IPS-18a (cell line): ENCODE measurements at regions not wholly inside any gene's neighbourhood (a gene's known extent, or its start where the extent isn't known, plus 50 kb on each side); places are given as distances from the start of the nearest gene placed in this dataset.

ENCODE experiments used
- H3K27ac ChIP-seq: one replicate; pipeline ENCODE4 v1.5.1; 2013; ENCODE audit warnings: low read length
- H3K27me3 ChIP-seq: one replicate; pipeline ENCODE4 v1.6.1; 2013; ENCODE audit warnings: mild to moderate bottlenecking, low read length; ENCODE audit not compliant: control insufficient read depth, insufficient read depth
- H3K36me3 ChIP-seq: one replicate; pipeline ENCODE4 v1.6.1; 2013; ENCODE audit warnings: low read depth, low read length; ENCODE audit not compliant: control insufficient read depth
- H3K4me1 ChIP-seq: one replicate; pipeline ENCODE4 v1.6.1; 2013; ENCODE audit warnings: low read depth, low read length; ENCODE audit not compliant: control insufficient read depth
- H3K4me3 ChIP-seq: one replicate; pipeline ENCODE4 v1.5.1; 2013; ENCODE audit warnings: low read length
- H3K9ac ChIP-seq: one replicate; pipeline ENCODE4 v1.6.1; 2013; ENCODE audit warnings: mild to moderate bottlenecking, low read length, moderate library complexity
- H3K9me3 ChIP-seq: one replicate; pipeline ENCODE4 v1.6.1; 2013; ENCODE audit warnings: low read depth, low read length; ENCODE audit not compliant: control insufficient read depth

- no peak overlapping the region for H3K27ac ChIP-seq
- no peak overlapping the region for H3K4me3 ChIP-seq
- no peak overlapping the region for H3K9ac ChIP-seq
- H3K4me1 ChIP-seq, result no peaks in the 10 kb centered on the region
- no peaks in the 10 kb centered on the region for H3K27me3 ChIP-seq
- H3K9me3 ChIP-seq, result no peaks in the 10 kb centered on the region
- H3K36me3 ChIP-seq, result no peaks in the 10 kb centered on the region
These were observed 95.9 kb upstream of the SPACA1 start for GRCh38 chr6:87951751-87952150.

- H3K27ac ChIP-seq, result no peak overlapping the region
- H3K4me3 ChIP-seq, result no peak overlapping the region
- no peaks in the 10 kb centered on the region for H3K9me3 ChIP-seq
- no peaks in the 10 kb centered on the region for H3K4me1 ChIP-seq
- H3K36me3 ChIP-seq, result no peaks in the 10 kb centered on the region
- H3K9ac ChIP-seq, result no peak overlapping the region
- H3K27me3 ChIP-seq, result no peaks in the 10 kb centered on the region
These were observed 97.0 kb upstream of the SPACA1 start for GRCh38 chr6:87950614-87951013.

GRCh38 chr6:87949194-87949593 lies 98.4 kb upstream of the SPACA1 start:
- no peaks in the 10 kb centered on the region for H3K36me3 ChIP-seq
- H3K4me3 ChIP-seq, result no peak overlapping the region
- no peak overlapping the region for H3K27ac ChIP-seq
- H3K27me3 ChIP-seq, result no peaks in the 10 kb centered on the region
- H3K9ac ChIP-seq, result no peak overlapping the region
- no peaks in the 10 kb centered on the region for H3K4me1 ChIP-seq
- H3K9me3 ChIP-seq, result no peaks in the 10 kb centered on the region

- Histone ChIP-seq H3K9me3 (no peaks in the 10 kb centered on the region), H3K9ac (no peak overlapping the region), H3K4me3 (no peak overlapping the region), H3K27me3 (no peaks in the 10 kb centered on the region), H3K4me1 (no peaks in the 10 kb centered on the region), H3K36me3 (no peaks in the 10 kb centered on the region), H3K27ac (no peak overlapping the region)
These were observed 101.0 kb upstream of the SPACA1 start for GRCh38 chr6:87946669-87947068.

- Histone ChIP-seq H3K27me3 (no peaks in the 10 kb centered on the region), H3K36me3 (no peaks in the 10 kb centered on the region), H3K9me3 (no peaks in the 10 kb centered on the region), H3K9ac (no peak overlapping the region), H3K27ac (no peak overlapping the region), H3K4me3 (no peak overlapping the region), H3K4me1 (no peaks in the 10 kb centered on the region)
These were observed 101.7 kb upstream of the SPACA1 start for GRCh38 chr6:87945966-87946365.

GRCh38 chr6:87945181-87945580 lies 102.5 kb upstream of the SPACA1 start:
- Histone ChIP-seq H3K9me3 (no peaks in the 10 kb centered on the region), H3K27me3 (no peaks in the 10 kb centered on the region), H3K4me1 (no peaks in the 10 kb centered on the region), H3K4me3 (no peak overlapping the region), H3K9ac (no peak overlapping the region), H3K36me3 (no peaks in the 10 kb centered on the region), H3K27ac (no peak overlapping the region)

- no peaks in the 10 kb centered on the region for H3K4me1 ChIP-seq
- H3K9ac ChIP-seq, result no peak overlapping the region
- H3K36me3 ChIP-seq, result no peaks in the 10 kb centered on the region
- no peaks in the 10 kb centered on the region for H3K27me3 ChIP-seq
- H3K4me3 ChIP-seq, result no peak overlapping the region
- H3K9me3 ChIP-seq, result no peaks in the 10 kb centered on the region
- H3K27ac ChIP-seq, result no peak overlapping the region
These were observed 103.1 kb upstream of the SPACA1 start for GRCh38 chr6:87944541-87944954.

- Histone ChIP-seq H3K9ac (no peak overlapping the region), H3K4me1 (peaks cover 5% of the 10 kb centered on the region), H3K4me3 (no peak overlapping the region), H3K36me3 (no peaks in the 10 kb centered on the region), H3K27ac (no peak overlapping the region), H3K27me3 (no peaks in the 10 kb centered on the region), H3K9me3 (no peaks in the 10 kb centered on the region)
These were observed 104.5 kb upstream of the SPACA1 start for GRCh38 chr6:87943191-87943590.

GRCh38 chr6:87941556-87942358 lies 105.9 kb upstream of the SPACA1 start:
- Histone ChIP-seq H3K27me3 (no peaks in the 10 kb centered on the region), H3K4me1 (peaks cover 7% of the 10 kb centered on the region), H3K9me3 (no peaks in the 10 kb centered on the region), H3K36me3 (no peaks in the 10 kb centered on the region), H3K27ac (no peak overlapping the region), H3K4me3 (no peak overlapping the region), H3K9ac (no peak overlapping the region)

GRCh38 chr6:87939776-87940175 lies 107.9 kb upstream of the SPACA1 start:
- no peaks in the 10 kb centered on the region for H3K36me3 ChIP-seq

GRCh38 chr6:87938287-87938686 lies 109.4 kb upstream of the SPACA1 start:
- Histone ChIP-seq H3K36me3 (no peaks in the 10 kb centered on the region), H3K27me3 (no peaks in the 10 kb centered on the region), H3K4me3 (no peak overlapping the region), H3K9ac (no peak overlapping the region), H3K9me3 (no peaks in the 10 kb centered on the region), H3K4me1 (peaks cover 7% of the 10 kb centered on the region), H3K27ac (no peak overlapping the region)

More at GRCh38 chr6:87939776-87940175, 107.9 kb upstream of the SPACA1 start:
- no peak overlapping the region for H3K4me3 ChIP-seq
- H3K27me3 ChIP-seq, result no peaks in the 10 kb centered on the region
- H3K27ac ChIP-seq, result no peak overlapping the region
- peaks cover 7% of the 10 kb centered on the region for H3K4me1 ChIP-seq
- H3K9ac ChIP-seq, result no peak overlapping the region
- H3K9me3 ChIP-seq, result no peaks in the 10 kb centered on the region

- H3K4me3 ChIP-seq, result no peak overlapping the region
- no peak overlapping the region for H3K9ac ChIP-seq
- H3K4me1 ChIP-seq, result peaks cover 18% of the 10 kb centered on the region
- H3K36me3 ChIP-seq, result no peaks in the 10 kb centered on the region
- H3K27me3 ChIP-seq, result no peaks in the 10 kb centered on the region
- no peak overlapping the region for H3K27ac ChIP-seq
- no peaks in the 10 kb centered on the region for H3K9me3 ChIP-seq
These were observed 111.6 kb upstream of the SPACA1 start for GRCh38 chr6:87936065-87936464.
